Tibial nerve (tissue), 4 donors: ENCODE measurements at regions not wholly inside any gene's neighbourhood (a gene's known extent, or its start where the extent isn't known, plus 50 kb on each side); places are given as distances from the start of the nearest gene placed in this dataset.

ENCODE experiments used
- DNase-seq, 2 donors: peaks; one replicate each; pipeline ENCODE4 v3.0.0-alpha.2; 2019; ENCODE audit warnings: low spot score in 2 of 2
- H3K27ac ChIP-seq, 4 donors: fragments of 200-600 bp; sonication (generic) in 3 of 4; one replicate each; pipeline ENCODE4 v1.5.1; 2017 to 2019; ENCODE audit warnings: mild to moderate bottlenecking in 1 of 4
- H3K27me3 ChIP-seq, 2 donors: fragments of 200-600 bp; sonication (generic) in 1 of 2; one replicate each; pipeline versions ENCODE4 v1.5.1 to v1.6.0; 2017 to 2019
- H3K36me3 ChIP-seq, 3 donors: fragments of 200-600 bp; sonication (generic); one replicate each; pipeline ENCODE4 v1.5.1; 2018 to 2019
- H3K4me1 ChIP-seq, 4 donors: fragments of 200-600 bp; sonication (generic) in 3 of 4; one replicate each; pipeline ENCODE4 v1.5.1; 2017 to 2019
- H3K4me3 ChIP-seq, 4 donors: fragments of 200-600 bp; sonication (generic) in 3 of 4; one replicate each; pipeline ENCODE4 v1.5.1; 2017 to 2019; ENCODE audit warnings: mild to moderate bottlenecking in 1 of 4, moderate library complexity in 1 of 4
- H3K9me3 ChIP-seq, 4 donors: fragments of 200-600 bp; sonication (generic) in 3 of 4; one replicate each; pipeline ENCODE4 v1.5.1; 2017 to 2019
- CTCF ChIP-seq, 5 experiments: fragments of 200-600 bp in 3 of 5; fragments of 450-650 bp in 2 of 5; sonication (generic) in 3 of 5; IDR thresholded peaks; one replicate each; pipeline ENCODE4 v1.5.1; 2016 to 2019; ENCODE audit warnings: antibody characterized with exemption in 5 of 5, mild to moderate bottlenecking in 3 of 5, moderate library complexity in 2 of 5
- EP300 ChIP-seq, 2 donors: sonication (generic); formaldehyde crosslinking; IDR thresholded peaks; one replicate each; pipeline ENCODE4 v1.6.1; 2017; ENCODE audit warnings: antibody characterized with exemption in 2 of 2, mild to moderate bottlenecking in 1 of 2
- POLR2A ChIP-seq, 2 donors: fragments of 450-650 bp; IDR thresholded peaks; one replicate each; pipeline ENCODE4 v1.6.1; 2017; ENCODE audit warnings: antibody characterized with exemption in 2 of 2, mild to moderate bottlenecking in 2 of 2, moderate library complexity in 2 of 2
- WGBS, 2 donors: methylation state at CpG; one replicate each; pipeline ENCODE4 v1.1.5; 2018; 5-methylcytosine and 5-hydroxymethylcytosine counted together

DNA sequence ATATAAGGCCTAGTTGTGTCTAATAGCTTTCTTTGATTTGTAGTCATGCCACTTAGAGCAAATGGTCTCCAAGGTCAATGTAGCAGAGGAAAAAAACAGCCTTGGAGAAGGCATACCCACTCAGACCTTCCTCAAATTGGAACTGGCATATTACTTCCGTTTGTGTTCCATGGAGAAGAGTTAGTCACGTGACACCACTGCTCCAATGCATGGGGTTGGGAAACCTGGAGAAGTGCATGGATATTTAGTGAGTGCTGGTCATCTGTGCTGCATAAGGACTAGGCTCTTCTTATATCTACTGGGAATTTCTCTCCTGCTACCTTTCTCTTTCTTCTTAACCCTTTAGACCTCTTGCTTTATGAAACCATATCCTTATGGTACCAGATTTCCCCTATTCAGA, 167.8 kb downstream of the BACH1 start:
- no peaks in the 10 kb centered on the region for H3K9me3 ChIP-seq
- H3K27ac ChIP-seq: no peak overlapping the region
- WGBS, 2 donors: 93 to 94% methylated on average over 2 of the region's 2 CpGs
- DNase-seq: no peak
- no peak for TF ChIP-seq CTCF (IDR thresholded peaks at IDR 0.05)
- no peak for TF ChIP-seq POLR2A (IDR thresholded peaks at IDR 0.05)
- no peaks in the 10 kb centered on the region for H3K27me3 ChIP-seq
- H3K4me3 ChIP-seq: no peak overlapping the region
- H3K4me1 ChIP-seq: no peaks in the 10 kb centered on the region
- peaks cover 0 to 5% (median 0%) of the 10 kb centered on the region in 3 donors for H3K36me3 ChIP-seq

DNA sequence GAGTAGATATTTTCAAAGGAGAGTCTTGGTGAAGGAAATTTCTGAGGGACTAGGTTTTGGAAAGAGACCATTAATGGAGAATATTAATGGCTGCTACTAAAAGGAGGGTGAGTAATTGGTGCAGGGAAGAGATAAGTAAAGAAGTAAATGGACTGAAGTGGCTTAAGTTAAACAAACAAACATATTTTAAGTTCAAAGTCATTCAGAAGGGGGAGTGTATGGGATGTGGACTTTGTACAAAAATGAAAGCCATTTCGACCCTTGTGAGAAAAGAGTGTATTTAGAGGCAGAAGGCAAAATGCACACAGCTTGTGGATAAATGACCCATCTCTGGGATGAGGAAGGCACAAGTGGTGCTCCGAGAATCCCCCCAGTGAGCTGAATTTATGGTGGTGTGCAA, 171.7 kb downstream of the BACH1 start:
- Histone ChIP-seq H3K36me3 (peaks cover 0 to 5% (median 0%) of the 10 kb centered on the region in 3 donors), H3K4me1 (no peaks in the 10 kb centered on the region), H3K27me3 (no peaks in the 10 kb centered on the region), H3K27ac (no peak overlapping the region), H3K9me3 (no peaks in the 10 kb centered on the region), H3K4me3 (no peak overlapping the region)
- no peak for DNase-seq
- WGBS, 2 donors: 84 to 89% methylated on average over 2 of the region's 2 CpGs
- TF ChIP-seq POLR2A (IDR thresholded peaks at IDR 0.05): no peak
- no peak for TF ChIP-seq EP300 (IDR thresholded peaks at IDR 0.05)
- no peak for TF ChIP-seq CTCF (IDR thresholded peaks at IDR 0.05)

- Histone ChIP-seq H3K4me3 (no peak overlapping the region), H3K27me3 (no peaks in the 10 kb centered on the region)
- TF ChIP-seq EP300 (IDR thresholded peaks at IDR 0.05): no peak
- TF ChIP-seq POLR2A (IDR thresholded peaks at IDR 0.05): no peak
- TF ChIP-seq CTCF (IDR thresholded peaks at IDR 0.05): no peak
These were observed 175.1 kb downstream of the BACH1 start for GRCh38 chr21:29473808-29474207.

DNA sequence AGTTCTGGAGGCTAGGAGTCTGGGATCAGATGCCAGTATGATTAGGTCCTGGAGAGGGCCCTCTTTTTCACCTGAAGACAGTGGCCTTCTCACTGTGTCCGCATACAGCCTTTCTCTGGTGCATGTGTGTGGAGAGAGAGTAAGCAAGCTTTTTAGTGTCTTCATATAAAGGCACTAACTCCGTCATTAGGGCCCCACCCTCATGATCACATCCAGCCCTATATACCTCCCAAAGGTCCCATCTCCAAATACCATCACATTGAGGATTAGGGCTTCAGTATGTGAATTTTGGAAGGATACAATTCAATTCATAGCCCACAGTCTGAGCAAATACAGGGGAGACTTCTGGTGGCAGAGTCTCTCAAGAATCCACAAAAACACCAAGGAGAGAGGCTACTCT, 176.6 kb downstream of the BACH1 start:
- no peak overlapping the region for H3K27ac ChIP-seq
- H3K9me3 ChIP-seq: no peaks in the 10 kb centered on the region
- H3K27me3 ChIP-seq: no peaks in the 10 kb centered on the region
- peaks cover 0 to 8% (median 0%) of the 10 kb centered on the region in 4 donors for H3K4me1 ChIP-seq
- H3K36me3 ChIP-seq: no peaks in the 10 kb centered on the region
- no peak for TF ChIP-seq POLR2A (IDR thresholded peaks at IDR 0.05)
- no peak for TF ChIP-seq CTCF (IDR thresholded peaks at IDR 0.05)
- TF ChIP-seq EP300 (IDR thresholded peaks at IDR 0.05): no peak
- WGBS, 2 donors: 91 to 98% methylated on average over 2 of the region's 2 CpGs
- no peak for DNase-seq
- no peak overlapping the region for H3K4me3 ChIP-seq

More at GRCh38 chr21:29473808-29474207, 175.1 kb downstream of the BACH1 start:
- Histone ChIP-seq H3K9me3 (no peaks in the 10 kb centered on the region), H3K27ac (no peak overlapping the region), H3K36me3 (no peaks in the 10 kb centered on the region), H3K4me1 (peaks cover 0 to 8% (median 0%) of the 10 kb centered on the region in 4 donors)
- WGBS, 2 donors: 89 to 90% methylated on average over 2 of the region's 2 CpGs
- DNase-seq: no peak

DNA sequence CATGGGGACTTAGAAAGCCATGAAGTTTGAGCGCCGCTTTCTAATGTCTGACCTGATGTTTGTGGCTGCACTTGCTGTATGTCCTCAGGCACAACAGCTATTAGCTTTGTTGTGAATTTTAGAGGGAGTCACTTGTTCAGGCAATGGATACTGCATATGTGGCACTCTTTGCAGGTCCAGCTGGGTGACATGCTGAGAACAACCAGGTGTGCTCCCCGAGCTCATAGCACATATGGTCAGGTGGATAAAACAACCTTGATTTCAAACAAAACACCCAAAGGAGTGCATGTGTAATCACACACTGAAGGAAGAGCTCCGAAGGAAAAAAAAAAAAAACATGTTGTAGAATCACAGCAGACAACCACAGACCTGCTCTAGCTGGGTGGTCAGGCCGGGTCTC, 178.6 kb downstream of the BACH1 start:
- TF ChIP-seq POLR2A (IDR thresholded peaks at IDR 0.05) (no peak), CTCF (IDR thresholded peaks at IDR 0.05) (no peak), EP300 (IDR thresholded peaks at IDR 0.05) (no peak)
- Histone ChIP-seq H3K4me3 (no peak overlapping the region), H3K4me1 (peaks cover 0 to 8% (median 0%) of the 10 kb centered on the region in 4 donors), H3K27ac (no peak overlapping the region), H3K36me3 (no peaks in the 10 kb centered on the region), H3K9me3 (no peaks in the 10 kb centered on the region), H3K27me3 (no peaks in the 10 kb centered on the region)
- 88 to 92% methylated on average over 5 of the region's 5 CpGs for WGBS, 2 donors
- DNase-seq: no peak
